ENCODE measurements at regions not wholly inside any gene's neighbourhood (a gene's known extent, or its start where the extent isn't known, plus 50 kb on each side); places are given as distances from the start of the nearest gene placed in this dataset.

GRCh38 chr7:108810756-108811385 is 241.2 kb downstream of the DNAJB9 start:
- H3K27ac ChIP-seq (ENCODE audit: low read depth in 1 of 2, low read length in 2 of 2) = no peak overlapping the region
- H3K9ac ChIP-seq (ENCODE audit: low read depth in 1 of 2, low read length in 2 of 2) = no peak overlapping the region
- WGBS = 76% methylated on average over 2 of the region's 2 CpGs
- H3K9me3 ChIP-seq (ENCODE audit: control insufficient read depth in 4 of 4, low read length in 3 of 4) = no peaks in the 10 kb centered on the region
- DNase-seq (ENCODE audit: low spot score) = no peak
- H3K4me1 ChIP-seq (ENCODE audit: control insufficient read depth in 4 of 4, insufficient read depth in 4 of 4, low read length in 3 of 4) = no peaks in the 10 kb centered on the region
- H3K36me3 ChIP-seq (ENCODE audit: control insufficient read depth in 4 of 4, insufficient read depth in 3 of 4, low read depth in 1 of 4, low read length in 3 of 4) = no peaks in the 10 kb centered on the region
- H3K4me3 ChIP-seq (ENCODE audit: low read depth in 1 of 3, low read length in 3 of 3) = no peak overlapping the region
- H3K27me3 ChIP-seq (ENCODE audit: control insufficient read depth in 4 of 4, insufficient read depth in 4 of 4, low read length in 3 of 4) = no peaks in the 10 kb centered on the region
- TF ChIP-seq CTCF (IDR thresholded peaks at IDR 0.05; ENCODE audit: low read depth, low read length, missing input control) (no peak), MAX (IDR thresholded peaks at IDR 0.05) (no peak), TAF1 (conservative IDR thresholded peaks at IDR 0.05) (no peak), SP1 (IDR thresholded peaks at IDR 0.05) (no peak), YY1 (IDR thresholded peaks at IDR 0.05) (no peak), FOXA2 (IDR thresholded peaks at IDR 0.05) (no peak), FOXA1 (IDR thresholded peaks at IDR 0.05) (no peak)

DNA sequence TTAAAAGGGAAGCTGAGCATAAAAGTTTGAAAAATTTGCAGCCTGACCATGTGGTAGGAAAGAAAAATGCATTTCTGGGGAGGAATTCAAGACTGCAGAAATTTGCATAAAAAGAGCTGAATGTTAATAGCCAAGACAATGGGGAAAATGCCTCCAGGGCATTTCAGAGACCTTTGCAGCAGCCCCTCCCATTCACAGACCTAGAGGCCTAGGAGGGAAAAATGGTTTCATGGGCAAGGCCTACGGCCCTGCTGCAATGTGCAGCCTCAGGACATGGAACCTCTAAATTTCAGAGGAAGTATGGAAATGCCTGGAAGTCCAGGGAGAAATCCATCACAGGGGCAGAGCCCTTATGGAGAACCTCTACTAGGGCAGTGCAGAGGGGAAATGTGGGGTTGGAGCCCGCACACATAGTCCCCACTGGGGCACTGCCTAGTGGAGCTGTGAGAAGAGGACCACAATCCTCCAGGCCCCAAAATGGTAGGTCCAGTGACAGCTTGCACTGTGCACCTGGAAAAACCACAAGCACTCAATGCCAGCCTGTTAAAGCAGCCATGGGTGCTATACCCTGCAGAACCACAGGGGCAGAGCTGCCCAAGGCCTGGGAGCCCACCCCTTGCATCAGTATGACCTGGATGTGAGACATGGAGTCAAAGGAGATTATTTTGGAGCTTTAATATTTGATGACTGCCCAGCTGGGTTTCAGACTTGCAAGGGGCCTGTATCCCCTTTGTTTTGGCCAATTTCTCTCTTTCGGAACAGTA is 243.8 kb downstream of the DNAJB9 start:
- 91% methylated on average over 3 of the region's 3 CpGs for WGBS
- no peaks in the 10 kb centered on the region for H3K27me3 ChIP-seq (ENCODE audit: control insufficient read depth in 4 of 4, insufficient read depth in 4 of 4, low read length in 3 of 4)
- TF ChIP-seq RAD21 (IDR thresholded peaks at IDR 0.05) (no peak), MAX (IDR thresholded peaks at IDR 0.05) (no peak), EGR1 (IDR thresholded peaks at IDR 0.05; ENCODE audit: low read depth in 2 of 2) (no peak), YY1 (IDR thresholded peaks at IDR 0.05) (no peak)

GRCh38 chr7:108815815-108816214 is 246.1 kb downstream of the DNAJB9 start:
- Histone ChIP-seq H3K4me1 (ENCODE audit: control insufficient read depth in 4 of 4, insufficient read depth in 4 of 4, low read length in 3 of 4) (no peaks in the 10 kb centered on the region), H3K4me3 (ENCODE audit: low read depth in 1 of 3, low read length in 3 of 3) (no peak overlapping the region), H3K9ac (ENCODE audit: low read depth in 1 of 2, low read length in 2 of 2) (no peak overlapping the region), H3K27ac (ENCODE audit: low read depth in 1 of 2, low read length in 2 of 2) (no peak overlapping the region), H3K9me3 (ENCODE audit: control insufficient read depth in 4 of 4, low read length in 3 of 4) (no peaks in the 10 kb centered on the region), H3K36me3 (ENCODE audit: control insufficient read depth in 4 of 4, insufficient read depth in 3 of 4, low read depth in 1 of 4, low read length in 3 of 4) (no peaks in the 10 kb centered on the region), H3K27me3 (ENCODE audit: control insufficient read depth in 4 of 4, insufficient read depth in 4 of 4, low read length in 3 of 4) (no peaks in the 10 kb centered on the region)
- TF ChIP-seq, protein P1, sequence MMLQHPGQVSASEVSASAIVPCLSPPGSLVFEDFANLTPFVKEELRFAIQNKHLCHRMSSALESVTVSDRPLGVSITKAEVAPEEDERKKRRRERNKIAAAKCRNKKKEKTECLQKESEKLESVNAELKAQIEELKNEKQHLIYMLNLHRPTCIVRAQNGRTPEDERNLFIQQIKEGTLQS (IDR thresholded peaks at IDR 0.05) = no peak
- TF ChIP-seq CTCF (IDR thresholded peaks at IDR 0.05; ENCODE audit: low read depth, low read length, missing input control) = no peak
- TF ChIP-seq EGR1 (IDR thresholded peaks at IDR 0.05; ENCODE audit: low read depth in 2 of 2) = no peak
- no peak for TF ChIP-seq SP1 (IDR thresholded peaks at IDR 0.05)
- TF ChIP-seq REST (IDR thresholded peaks at IDR 0.05) = no peak
- no peak for TF ChIP-seq HNF4A (conservative IDR thresholded peaks at IDR 0.05)
- TF ChIP-seq, protein P2, sequence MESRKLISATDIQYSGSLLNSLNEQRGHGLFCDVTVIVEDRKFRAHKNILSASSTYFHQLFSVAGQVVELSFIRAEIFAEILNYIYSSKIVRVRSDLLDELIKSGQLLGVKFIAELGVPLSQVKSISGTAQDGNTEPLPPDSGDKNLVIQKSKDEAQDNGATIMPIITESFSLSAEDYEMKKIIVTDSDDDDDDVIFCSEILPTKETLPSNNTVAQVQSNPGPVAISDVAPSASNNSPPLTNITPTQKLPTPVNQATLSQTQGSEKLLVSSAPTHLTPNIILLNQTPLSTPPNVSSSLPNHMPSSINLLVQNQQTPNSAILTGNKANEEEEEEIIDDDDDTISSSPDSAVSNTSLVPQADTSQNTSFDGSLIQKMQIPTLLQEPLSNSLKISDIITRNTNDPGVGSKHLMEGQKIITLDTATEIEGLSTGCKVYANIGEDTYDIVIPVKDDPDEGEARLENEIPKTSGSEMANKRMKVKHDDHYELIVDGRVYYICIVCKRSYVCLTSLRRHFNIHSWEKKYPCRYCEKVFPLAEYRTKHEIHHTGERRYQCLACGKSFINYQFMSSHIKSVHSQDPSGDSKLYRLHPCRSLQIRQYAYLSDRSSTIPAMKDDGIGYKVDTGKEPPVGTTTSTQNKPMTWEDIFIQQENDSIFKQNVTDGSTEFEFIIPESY (IDR thresholded peaks at IDR 0.05) = no peak
- no peak for TF ChIP-seq RAD21 (IDR thresholded peaks at IDR 0.05)
- TF ChIP-seq TAF1 (conservative IDR thresholded peaks at IDR 0.05) = no peak
- DNase-seq (ENCODE audit: low spot score) = no peak
- 77% methylated on average over 2 of the region's 2 CpGs for WGBS

More for the DNA sequence above, 243.8 kb downstream of the DNAJB9 start:
- no peak overlapping the region for H3K4me3 ChIP-seq (ENCODE audit: low read depth in 1 of 3, low read length in 3 of 3)
- no peaks in the 10 kb centered on the region for H3K9me3 ChIP-seq (ENCODE audit: control insufficient read depth in 4 of 4, low read length in 3 of 4)
- H3K4me1 ChIP-seq (ENCODE audit: control insufficient read depth in 4 of 4, insufficient read depth in 4 of 4, low read length in 3 of 4) = no peaks in the 10 kb centered on the region
- no peak overlapping the region for H3K27ac ChIP-seq (ENCODE audit: low read depth in 1 of 2, low read length in 2 of 2)
- H3K9ac ChIP-seq (ENCODE audit: low read depth in 1 of 2, low read length in 2 of 2) = no peak overlapping the region
- no peak for DNase-seq (ENCODE audit: low spot score)
- no peaks in the 10 kb centered on the region for H3K36me3 ChIP-seq (ENCODE audit: control insufficient read depth in 4 of 4, insufficient read depth in 3 of 4, low read depth in 1 of 4, low read length in 3 of 4)

Data from liver (tissue), 8 donors.